ENCODE measurements at regions not wholly inside any gene's neighbourhood (a gene's known extent, or its start where the extent isn't known, plus 50 kb on each side); places are given as distances from the start of the nearest gene placed in this dataset.
"Not testable (repeated sequence)": the region's sequence is repeated elsewhere in the genome, so short reads cannot be mapped to it uniquely, and the experiment has no call there.

DNA sequence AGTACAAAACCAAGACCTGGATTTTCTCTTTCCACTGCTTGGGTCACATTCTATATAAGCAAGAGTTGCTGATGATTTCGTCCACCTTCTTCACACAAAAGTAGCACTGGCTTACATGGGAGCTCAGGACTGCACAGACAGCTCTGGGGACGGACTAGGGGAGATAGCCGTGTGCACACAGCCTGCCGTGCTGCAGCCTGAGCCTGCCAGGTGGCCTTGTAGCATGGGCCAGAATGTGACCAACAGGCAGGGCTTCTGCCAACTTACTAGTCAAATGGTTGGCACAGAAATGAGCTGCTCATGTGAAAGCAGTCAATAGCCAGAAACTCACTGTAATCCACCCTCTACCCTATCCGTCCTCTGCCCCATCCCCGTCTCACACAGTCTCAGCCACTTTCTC is 299.0 kb downstream of the ANAPC1 start:
- not testable (repeated sequence) for H3K27me3 ChIP-seq (ENCODE audit: control insufficient read depth in 1 of 2, insufficient read depth in 2 of 2, low read length in 2 of 2); H3K9me3 ChIP-seq (ENCODE audit: control insufficient read depth in 2 of 2, insufficient read depth in 1 of 2, low read depth in 1 of 2, low read length in 1 of 2)
- 81 to 86% methylated on average over 6 of the region's 6 CpGs for WGBS, 2 donors

DNA sequence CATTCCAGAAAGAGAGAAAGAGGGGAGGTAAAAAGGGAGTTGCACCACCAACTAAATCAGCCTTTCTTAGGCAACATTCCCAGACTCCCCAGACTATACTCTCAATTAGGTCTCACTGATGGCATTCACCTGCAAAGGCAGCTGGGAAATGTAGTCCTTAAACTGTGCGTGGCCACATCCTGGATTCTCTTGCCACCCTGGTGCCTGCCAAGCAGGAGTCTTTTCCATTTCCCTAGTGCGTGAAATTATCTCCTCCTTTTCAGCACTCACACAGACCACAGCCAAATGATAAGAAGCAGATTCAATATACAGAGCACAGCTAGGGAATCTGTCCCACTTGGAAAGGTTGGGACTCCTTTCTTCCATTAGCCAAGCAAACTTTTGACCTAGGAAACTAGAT is 298.0 kb downstream of the ANAPC1 start:
- WGBS, 2 donors: 85 to 90% methylated on average over 1 to 2 of the region's 2 CpGs
- H3K27me3 ChIP-seq (ENCODE audit: control insufficient read depth in 1 of 2, insufficient read depth in 2 of 2, low read length in 2 of 2); H3K36me3 ChIP-seq (ENCODE audit: control insufficient read depth in 2 of 2, insufficient read depth in 2 of 2, low read length in 1 of 2); H3K9me3 ChIP-seq (ENCODE audit: control insufficient read depth in 2 of 2, insufficient read depth in 1 of 2, low read depth in 1 of 2, low read length in 1 of 2); H3K27ac ChIP-seq (ENCODE audit: low read depth in 2 of 2, low read length in 1 of 2); H3K4me3 ChIP-seq (ENCODE audit: low read depth in 1 of 2, low read length in 2 of 2); H3K4me1 ChIP-seq (ENCODE audit: control insufficient read depth in 2 of 2, insufficient read depth in 2 of 2, low read length in 1 of 2): not testable (repeated sequence)

More for the DNA sequence above, 299.0 kb downstream of the ANAPC1 start:
- H3K4me3 ChIP-seq (ENCODE audit: low read depth in 1 of 2, low read length in 2 of 2); H3K27ac ChIP-seq (ENCODE audit: low read depth in 2 of 2, low read length in 1 of 2); H3K4me1 ChIP-seq (ENCODE audit: control insufficient read depth in 2 of 2, insufficient read depth in 2 of 2, low read length in 1 of 2); H3K36me3 ChIP-seq (ENCODE audit: control insufficient read depth in 2 of 2, insufficient read depth in 2 of 2, low read length in 1 of 2): not testable (repeated sequence)

DNA sequence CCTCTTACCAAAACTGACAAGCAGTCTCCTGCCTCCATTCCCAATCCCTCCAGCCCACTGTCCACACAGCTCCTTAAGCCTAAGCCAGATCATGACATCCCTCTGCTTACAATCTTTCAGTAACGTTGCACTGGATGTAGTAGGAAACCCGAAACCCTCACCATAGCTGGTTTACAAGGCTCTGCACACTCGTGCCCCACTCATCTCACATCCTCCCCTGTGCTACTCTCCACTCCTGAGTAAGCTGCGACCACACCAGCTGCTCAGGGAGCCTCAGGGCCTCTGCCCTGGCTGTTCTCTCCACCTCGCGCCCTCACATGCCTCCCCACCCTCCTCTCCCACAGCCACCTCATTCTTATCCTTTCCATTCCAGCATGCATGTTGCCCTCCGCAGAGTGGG is 288.9 kb downstream of the ANAPC1 start:
- not testable (repeated sequence) for H3K27ac ChIP-seq (ENCODE audit: low read depth in 2 of 2, low read length in 1 of 2); H3K36me3 ChIP-seq (ENCODE audit: control insufficient read depth in 2 of 2, insufficient read depth in 2 of 2, low read length in 1 of 2); H3K4me3 ChIP-seq (ENCODE audit: low read depth in 1 of 2, low read length in 2 of 2); H3K9me3 ChIP-seq (ENCODE audit: control insufficient read depth in 2 of 2, insufficient read depth in 1 of 2, low read depth in 1 of 2, low read length in 1 of 2); H3K27me3 ChIP-seq (ENCODE audit: control insufficient read depth in 1 of 2, insufficient read depth in 2 of 2, low read length in 2 of 2); H3K4me1 ChIP-seq (ENCODE audit: control insufficient read depth in 2 of 2, insufficient read depth in 2 of 2, low read length in 1 of 2)
- WGBS, 2 donors: 75 to 100% methylated on average over 2 to 3 of the region's 7 CpGs

DNA sequence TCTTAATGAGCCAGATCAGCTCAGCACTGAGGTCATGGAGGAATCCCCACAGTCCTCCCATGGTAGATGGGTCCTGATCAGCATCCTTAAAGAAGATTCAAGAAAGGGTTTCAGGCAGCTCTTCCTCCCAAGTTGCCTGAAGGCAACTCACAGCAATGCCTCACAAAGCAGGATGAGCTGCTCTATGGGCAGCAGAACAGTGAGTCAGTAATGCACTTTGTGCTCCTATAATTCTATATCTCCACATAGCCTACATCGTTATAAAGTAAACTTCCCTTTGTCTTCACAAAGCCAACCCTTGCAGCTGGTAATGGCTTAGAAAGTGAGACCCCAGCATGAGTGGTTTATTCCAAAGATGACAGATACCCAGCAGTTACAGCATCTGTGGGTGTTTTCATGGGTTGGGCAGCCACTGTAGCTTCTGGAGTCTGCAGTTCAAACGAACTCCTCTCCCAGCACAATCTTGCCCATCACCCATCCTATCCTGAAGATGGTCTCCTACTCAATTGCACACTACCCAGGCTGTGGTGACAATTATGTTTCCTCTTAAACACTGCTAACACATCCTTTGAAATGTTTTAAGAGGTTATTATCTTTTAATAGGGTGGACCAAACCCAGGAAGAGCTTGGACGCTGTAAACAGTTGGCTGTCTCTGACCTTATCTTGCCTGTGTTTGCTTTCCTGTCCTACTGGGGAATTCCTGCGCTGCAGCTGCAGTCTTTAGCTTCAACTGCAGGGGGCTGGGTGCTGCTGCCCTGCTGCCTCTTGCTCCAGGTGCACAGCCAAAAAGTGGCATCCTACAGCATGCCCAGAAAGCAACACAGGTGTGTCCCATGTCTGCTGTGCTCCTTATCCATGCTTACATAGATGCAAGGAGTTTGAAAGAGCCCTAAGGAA is 286.9 kb downstream of the ANAPC1 start:
- not testable (repeated sequence) for H3K9me3 ChIP-seq (ENCODE audit: control insufficient read depth in 2 of 2, insufficient read depth in 1 of 2, low read depth in 1 of 2, low read length in 1 of 2); H3K27ac ChIP-seq (ENCODE audit: low read depth in 2 of 2, low read length in 1 of 2); H3K36me3 ChIP-seq (ENCODE audit: control insufficient read depth in 2 of 2, insufficient read depth in 2 of 2, low read length in 1 of 2); H3K27me3 ChIP-seq (ENCODE audit: control insufficient read depth in 1 of 2, insufficient read depth in 2 of 2, low read length in 2 of 2); H3K4me1 ChIP-seq (ENCODE audit: control insufficient read depth in 2 of 2, insufficient read depth in 2 of 2, low read length in 1 of 2); H3K4me3 ChIP-seq (ENCODE audit: low read depth in 1 of 2, low read length in 2 of 2)
- 50 to 54% methylated on average over 2 of the region's 4 CpGs for WGBS, 2 donors

DNA sequence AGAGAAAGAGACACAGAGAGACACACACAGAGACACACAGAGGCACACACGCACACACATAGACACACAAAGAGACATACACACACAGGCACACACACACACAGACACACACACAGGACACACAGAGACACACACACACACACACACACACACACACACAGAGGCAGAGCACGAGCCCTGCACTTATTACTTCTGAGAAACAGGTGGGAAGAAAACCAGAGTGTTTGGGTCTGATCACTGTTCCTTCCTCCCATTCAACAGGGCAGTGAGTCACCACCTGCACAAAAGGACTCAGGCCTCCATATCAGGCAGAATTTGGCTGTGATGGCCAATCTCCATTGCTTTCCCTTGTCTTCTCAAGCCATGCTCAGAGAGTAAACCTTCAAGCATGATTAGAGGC is 285.0 kb downstream of the ANAPC1 start:
- not testable (repeated sequence) for H3K36me3 ChIP-seq (ENCODE audit: control insufficient read depth in 2 of 2, insufficient read depth in 2 of 2, low read length in 1 of 2); H3K27ac ChIP-seq (ENCODE audit: low read depth in 2 of 2, low read length in 1 of 2); H3K4me3 ChIP-seq (ENCODE audit: low read depth in 1 of 2, low read length in 2 of 2); H3K27me3 ChIP-seq (ENCODE audit: control insufficient read depth in 1 of 2, insufficient read depth in 2 of 2, low read length in 2 of 2); H3K9me3 ChIP-seq (ENCODE audit: control insufficient read depth in 2 of 2, insufficient read depth in 1 of 2, low read depth in 1 of 2, low read length in 1 of 2); H3K4me1 ChIP-seq (ENCODE audit: control insufficient read depth in 2 of 2, insufficient read depth in 2 of 2, low read length in 1 of 2)
- WGBS, 2 donors: 59 to 70% methylated on average over 2 of the region's 2 CpGs

DNA sequence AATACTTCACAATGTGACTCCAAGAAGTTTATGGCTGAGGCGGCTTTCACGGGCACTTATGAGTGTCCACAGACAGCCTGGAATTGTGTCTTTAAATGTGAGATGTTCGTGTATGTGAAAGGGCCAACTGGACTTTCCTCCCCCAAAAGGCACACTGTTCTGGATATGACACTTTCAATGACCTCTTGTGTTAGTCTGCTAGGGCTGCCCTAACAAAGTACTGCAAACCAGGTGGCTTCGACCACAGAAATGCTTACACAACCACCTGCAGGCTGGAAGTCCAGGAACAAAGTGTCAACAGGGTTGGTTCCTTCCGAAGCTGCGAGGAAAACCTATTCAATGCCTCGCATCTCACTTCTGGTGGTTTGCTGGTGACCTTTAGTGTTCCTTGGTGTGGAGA is 281.7 kb downstream of the ANAPC1 start:
- 85 to 88% methylated on average over 6 to 7 of the region's 7 CpGs for WGBS, 2 donors
- H3K27ac ChIP-seq (ENCODE audit: low read depth in 2 of 2, low read length in 1 of 2); H3K36me3 ChIP-seq (ENCODE audit: control insufficient read depth in 2 of 2, insufficient read depth in 2 of 2, low read length in 1 of 2); H3K4me3 ChIP-seq (ENCODE audit: low read depth in 1 of 2, low read length in 2 of 2); H3K4me1 ChIP-seq (ENCODE audit: control insufficient read depth in 2 of 2, insufficient read depth in 2 of 2, low read length in 1 of 2); H3K27me3 ChIP-seq (ENCODE audit: control insufficient read depth in 1 of 2, insufficient read depth in 2 of 2, low read length in 2 of 2); H3K9me3 ChIP-seq (ENCODE audit: control insufficient read depth in 2 of 2, insufficient read depth in 1 of 2, low read depth in 1 of 2, low read length in 1 of 2): not testable (repeated sequence)

DNA sequence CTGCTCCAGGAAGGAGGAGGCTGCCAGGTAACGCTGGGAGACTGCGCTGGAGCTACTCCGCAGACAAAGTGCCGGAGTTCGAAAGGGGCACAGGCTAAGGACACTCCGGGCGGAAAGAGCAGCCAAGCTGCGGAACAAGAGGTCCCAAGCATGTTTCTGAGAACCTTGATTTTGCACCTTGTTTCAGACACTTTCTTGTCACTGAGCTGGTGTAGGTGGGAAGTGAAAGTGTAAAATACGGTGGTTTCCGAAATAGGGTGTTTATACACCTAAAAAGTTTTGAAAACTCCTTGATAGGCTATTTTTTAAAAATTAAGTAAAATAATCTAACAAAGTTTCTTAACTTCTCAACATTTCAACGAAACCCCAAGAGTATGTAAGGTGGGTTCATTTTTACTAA is 278.2 kb downstream of the ANAPC1 start:
- H3K27ac ChIP-seq (ENCODE audit: low read depth in 2 of 2, low read length in 1 of 2); H3K36me3 ChIP-seq (ENCODE audit: control insufficient read depth in 2 of 2, insufficient read depth in 2 of 2, low read length in 1 of 2); H3K4me3 ChIP-seq (ENCODE audit: low read depth in 1 of 2, low read length in 2 of 2); H3K9me3 ChIP-seq (ENCODE audit: control insufficient read depth in 2 of 2, insufficient read depth in 1 of 2, low read depth in 1 of 2, low read length in 1 of 2); H3K4me1 ChIP-seq (ENCODE audit: control insufficient read depth in 2 of 2, insufficient read depth in 2 of 2, low read length in 1 of 2); H3K27me3 ChIP-seq (ENCODE audit: control insufficient read depth in 1 of 2, insufficient read depth in 2 of 2, low read length in 2 of 2): not testable (repeated sequence)
- 86 to 93% methylated on average over 6 to 7 of the region's 11 CpGs for WGBS, 2 donors

DNA sequence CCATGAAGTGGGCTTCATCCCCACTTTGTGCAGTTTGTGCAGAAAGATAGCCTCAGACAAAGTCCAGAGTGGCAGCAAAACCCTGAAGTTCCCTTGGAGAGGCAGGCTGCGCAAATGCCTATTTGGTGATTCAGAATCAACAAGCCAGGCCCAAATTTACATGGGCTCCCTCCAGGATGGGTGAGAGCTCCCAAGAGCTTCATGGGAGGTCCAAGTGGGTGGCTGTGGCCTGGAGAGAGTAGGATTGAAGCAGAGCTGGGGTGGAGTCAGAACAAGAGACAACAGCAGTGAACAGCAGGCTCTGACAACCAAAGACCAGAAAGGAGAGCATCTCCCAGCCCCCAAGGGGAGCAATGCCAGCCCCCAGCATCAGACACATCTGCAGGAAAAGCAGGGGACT is 277.4 kb downstream of the ANAPC1 start:
- H3K36me3 ChIP-seq (ENCODE audit: control insufficient read depth in 2 of 2, insufficient read depth in 2 of 2, low read length in 1 of 2); H3K9me3 ChIP-seq (ENCODE audit: control insufficient read depth in 2 of 2, insufficient read depth in 1 of 2, low read depth in 1 of 2, low read length in 1 of 2); H3K4me3 ChIP-seq (ENCODE audit: low read depth in 1 of 2, low read length in 2 of 2); H3K27ac ChIP-seq (ENCODE audit: low read depth in 2 of 2, low read length in 1 of 2); H3K4me1 ChIP-seq (ENCODE audit: control insufficient read depth in 2 of 2, insufficient read depth in 2 of 2, low read length in 1 of 2); H3K27me3 ChIP-seq (ENCODE audit: control insufficient read depth in 1 of 2, insufficient read depth in 2 of 2, low read length in 2 of 2): not testable (repeated sequence)
- no CpG with 5 or more reads among the region's 1 CpG for WGBS, 2 donors

DNA sequence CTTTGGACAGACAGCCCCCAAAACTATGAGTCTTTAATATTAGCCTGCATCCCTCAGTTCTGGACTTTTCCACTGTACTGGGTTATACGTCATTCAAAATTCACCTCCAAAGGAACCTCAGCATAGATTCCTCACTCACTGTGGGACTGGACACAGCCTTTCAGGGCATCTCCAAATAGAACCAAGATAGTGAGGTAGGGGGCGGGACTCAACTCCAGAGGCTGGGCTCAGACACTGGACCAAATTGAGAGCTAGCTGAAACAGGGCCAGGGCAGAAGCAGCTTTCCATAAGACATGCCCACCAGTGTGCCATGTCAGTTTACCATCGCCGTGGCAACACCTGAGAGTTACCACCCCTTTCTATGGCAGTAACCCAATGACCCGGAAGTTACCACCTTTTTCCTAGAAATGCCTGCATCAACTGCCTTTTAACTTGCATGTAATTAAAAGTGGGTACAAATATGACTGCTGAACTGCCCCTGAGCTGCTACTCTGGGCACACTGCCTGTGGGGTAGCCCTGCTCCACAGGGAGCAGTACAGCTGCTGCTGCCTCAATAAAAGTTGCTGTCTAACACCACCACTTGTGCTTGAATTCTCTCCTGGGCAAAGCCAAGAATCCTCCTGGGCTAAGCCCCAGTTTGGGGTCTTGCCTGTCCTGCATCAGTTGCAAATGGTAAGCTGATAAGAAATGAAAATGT is 274.7 kb downstream of the ANAPC1 start:
- H3K27me3 ChIP-seq (ENCODE audit: control insufficient read depth in 1 of 2, insufficient read depth in 2 of 2, low read length in 2 of 2); H3K27ac ChIP-seq (ENCODE audit: low read depth in 2 of 2, low read length in 1 of 2); H3K9me3 ChIP-seq (ENCODE audit: control insufficient read depth in 2 of 2, insufficient read depth in 1 of 2, low read depth in 1 of 2, low read length in 1 of 2); H3K4me1 ChIP-seq (ENCODE audit: control insufficient read depth in 2 of 2, insufficient read depth in 2 of 2, low read length in 1 of 2); H3K36me3 ChIP-seq (ENCODE audit: control insufficient read depth in 2 of 2, insufficient read depth in 2 of 2, low read length in 1 of 2); H3K4me3 ChIP-seq (ENCODE audit: low read depth in 1 of 2, low read length in 2 of 2): not testable (repeated sequence)
- WGBS, 2 donors: 96 to 99% methylated on average over 1 to 3 of the region's 5 CpGs

DNA sequence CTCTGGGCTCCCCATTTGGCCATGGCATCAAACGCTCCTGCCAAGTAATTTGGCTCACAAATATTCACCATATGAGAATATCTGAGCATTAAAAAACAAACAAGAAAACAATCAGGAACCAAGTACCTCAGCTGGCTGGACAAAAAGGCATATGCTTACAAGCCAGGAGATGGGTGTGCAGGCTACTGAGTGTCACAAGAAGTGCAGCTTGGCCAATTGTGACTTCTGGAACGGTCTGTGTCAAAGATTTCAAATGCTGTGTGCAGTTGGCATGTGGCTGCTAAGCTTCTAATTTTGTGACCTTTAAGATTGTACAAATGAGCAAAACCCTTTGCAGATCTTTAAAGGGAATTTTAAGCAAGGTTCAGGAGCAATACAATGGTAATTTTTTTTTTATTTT is 274.0 kb downstream of the ANAPC1 start:
- not testable (repeated sequence) for H3K27ac ChIP-seq (ENCODE audit: low read depth in 2 of 2, low read length in 1 of 2); H3K27me3 ChIP-seq (ENCODE audit: control insufficient read depth in 1 of 2, insufficient read depth in 2 of 2, low read length in 2 of 2); H3K4me1 ChIP-seq (ENCODE audit: control insufficient read depth in 2 of 2, insufficient read depth in 2 of 2, low read length in 1 of 2); H3K36me3 ChIP-seq (ENCODE audit: control insufficient read depth in 2 of 2, insufficient read depth in 2 of 2, low read length in 1 of 2); H3K9me3 ChIP-seq (ENCODE audit: control insufficient read depth in 2 of 2, insufficient read depth in 1 of 2, low read depth in 1 of 2, low read length in 1 of 2); H3K4me3 ChIP-seq (ENCODE audit: low read depth in 1 of 2, low read length in 2 of 2)
- WGBS, 2 donors: 66 to 84% methylated on average over 2 of the region's 2 CpGs

Measured in esophagus (tissue), 2 donors.